ENCODE measurements at regions not wholly inside any gene's neighbourhood (a gene's known extent, or its start where the extent isn't known, plus 50 kb on each side); places are given as distances from the start of the nearest gene placed in this dataset.

- H2AFZ ChIP-seq (ENCODE audit: control insufficient read depth, low read length) = no peak overlapping the region
- H3K4me3 ChIP-seq (ENCODE audit: control insufficient read depth in 2 of 3, extremely low read depth in 1 of 3, insufficient read depth in 2 of 3, low read depth in 1 of 3, low read length in 3 of 3) = no peak overlapping the region
- no peak overlapping the region for H3K27ac ChIP-seq (ENCODE audit: control insufficient read depth, insufficient read depth, low read length)
- no peaks in the 10 kb centered on the region for H4K20me1 ChIP-seq (ENCODE audit: control insufficient read depth, extremely low read depth, insufficient read depth, low read length)
- dilution Hi-C loops (cut with MboI; ENCODE audit: extremely low pct_ligation_motif_present, low sequenced_read_pairs) = no loop called here
- no peaks in the 10 kb centered on the region for H3K9me1 ChIP-seq (ENCODE audit: control insufficient read depth, extremely low read depth, insufficient read depth, low read length)
- no peak overlapping the region for H3K4me2 ChIP-seq (ENCODE audit: control insufficient read depth, extremely low read depth, insufficient read depth, low read depth, low read length)
- DNase-seq (ENCODE audit: low read depth, low spot score) = no peak
- H3K9ac ChIP-seq (ENCODE audit: control insufficient read depth, extremely low read depth, insufficient read depth, low read length) = no peak overlapping the region
- no peaks in the 10 kb centered on the region for H3K36me3 ChIP-seq (ENCODE audit: control insufficient read depth in 2 of 2, extremely low read depth in 1 of 2, insufficient read depth in 2 of 2, low read length in 2 of 2)
- no peak for FAIRE-seq
- H3K4me1 ChIP-seq (ENCODE audit: control insufficient read depth, extremely low read depth, insufficient read depth, low read length) = no peaks in the 10 kb centered on the region
- H3K79me2 ChIP-seq (ENCODE audit: control insufficient read depth, insufficient read depth, low read length) = no peaks in the 10 kb centered on the region
- TF ChIP-seq EZH2 (IDR thresholded peaks at IDR 0.05; ENCODE audit: low read length) (no peak), CTCF (optimal IDR thresholded peaks at IDR 0.05 in 1 of 3, IDR thresholded peaks at IDR 0.05 in 1 of 3, conservative IDR thresholded peaks at IDR 0.05 in 1 of 3; ENCODE audit: extremely low read depth in 1 of 3, insufficient read depth in 2 of 3, low read length in 3 of 3) (no peak)
- no peaks in the 10 kb centered on the region for H3K27me3 ChIP-seq (ENCODE audit: control insufficient read depth, extremely low read depth, insufficient read depth, low read length)
- H3K9me3 ChIP-seq (ENCODE audit: control insufficient read depth, low read depth, low read length) = no peaks in the 10 kb centered on the region
Measured at GRCh38 chrX:99549381-99549780, 860.7 kb downstream of the PCDH19 start.

GRCh38 chrX:99522450-99522849 is 887.6 kb downstream of the PCDH19 start:
- FAIRE-seq (no peak), DNase-seq (ENCODE audit: low read depth, low spot score) (no peak)
- no peak overlapping the region for H2AFZ ChIP-seq (ENCODE audit: control insufficient read depth, low read length)
- no peak overlapping the region for H3K4me2 ChIP-seq (ENCODE audit: control insufficient read depth, extremely low read depth, insufficient read depth, low read depth, low read length)
- no peaks in the 10 kb centered on the region for H3K79me2 ChIP-seq (ENCODE audit: control insufficient read depth, insufficient read depth, low read length)
- no peaks in the 10 kb centered on the region for H3K9me1 ChIP-seq (ENCODE audit: control insufficient read depth, extremely low read depth, insufficient read depth, low read length)
- dilution Hi-C loops (cut with MboI; ENCODE audit: extremely low pct_ligation_motif_present, low sequenced_read_pairs) = no loop called here
- TF ChIP-seq CTCF (optimal IDR thresholded peaks at IDR 0.05 in 1 of 3, IDR thresholded peaks at IDR 0.05 in 1 of 3, conservative IDR thresholded peaks at IDR 0.05 in 1 of 3; ENCODE audit: extremely low read depth in 1 of 3, insufficient read depth in 2 of 3, low read length in 3 of 3) = no peak
- TF ChIP-seq EZH2 (IDR thresholded peaks at IDR 0.05; ENCODE audit: low read length) = no peak
- no peaks in the 10 kb centered on the region for H3K36me3 ChIP-seq (ENCODE audit: control insufficient read depth in 2 of 2, extremely low read depth in 1 of 2, insufficient read depth in 2 of 2, low read length in 2 of 2)
- H3K27me3 ChIP-seq (ENCODE audit: control insufficient read depth, extremely low read depth, insufficient read depth, low read length) = no peaks in the 10 kb centered on the region
- no peak overlapping the region for H3K9ac ChIP-seq (ENCODE audit: control insufficient read depth, extremely low read depth, insufficient read depth, low read length)
- H3K4me1 ChIP-seq (ENCODE audit: control insufficient read depth, extremely low read depth, insufficient read depth, low read length) = no peaks in the 10 kb centered on the region
- H3K4me3 ChIP-seq (ENCODE audit: control insufficient read depth in 2 of 3, extremely low read depth in 1 of 3, insufficient read depth in 2 of 3, low read depth in 1 of 3, low read length in 3 of 3) = no peak overlapping the region
- H3K27ac ChIP-seq (ENCODE audit: control insufficient read depth, insufficient read depth, low read length) = no peak overlapping the region
- no peaks in the 10 kb centered on the region for H4K20me1 ChIP-seq (ENCODE audit: control insufficient read depth, extremely low read depth, insufficient read depth, low read length)
- H3K9me3 ChIP-seq (ENCODE audit: control insufficient read depth, low read depth, low read length) = no peaks in the 10 kb centered on the region

All from keratinocyte (primary cell).